ENCODE measurements at regions not wholly inside any gene's neighbourhood (a gene's known extent, or its start where the extent isn't known, plus 50 kb on each side); places are given as distances from the start of the nearest gene placed in this dataset.

DNA sequence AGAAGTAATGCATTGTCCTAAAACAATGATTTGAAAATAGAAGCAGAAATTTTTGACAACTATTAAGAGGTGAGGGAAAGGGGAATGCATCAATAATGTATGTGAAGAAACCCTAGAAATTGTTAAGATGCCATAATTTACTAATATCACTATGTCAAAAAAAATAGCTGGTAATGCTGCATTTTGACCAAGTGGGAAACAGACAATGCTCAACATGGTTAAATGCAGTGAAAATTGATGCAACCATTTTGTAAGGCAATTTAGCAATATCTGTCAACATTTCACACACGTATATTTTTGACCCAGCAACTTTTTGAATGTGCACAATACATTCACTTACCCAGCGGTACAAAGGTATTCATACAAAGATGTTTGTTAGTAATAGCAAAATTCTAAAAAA is 381.6 kb downstream of the CDH11 start:
- Histone ChIP-seq H3K9ac (ENCODE audit: low read length) (no peak overlapping the region), H3K4me1 (ENCODE audit: low read length) (no peaks in the 10 kb centered on the region), H3K4me3 (ENCODE audit: low read length) (no peak overlapping the region), H3K4me2 (ENCODE audit: low read depth, low read length, poor library complexity, severe bottlenecking) (no peak overlapping the region), H3K27me3 (ENCODE audit: low read length) (no peaks in the 10 kb centered on the region), H2AFZ (ENCODE audit: low read length) (no peak overlapping the region), H3K79me2 (ENCODE audit: low read length) (no peaks in the 10 kb centered on the region), H3K36me3 (ENCODE audit: insufficient read depth, low read length) (no peaks in the 10 kb centered on the region), H3K27ac (ENCODE audit: low read length) (no peak overlapping the region), H3K9me3 (ENCODE audit: low read length) (no peaks in the 10 kb centered on the region), H4K20me1 (ENCODE audit: insufficient read depth, low read depth, low read length) (no peaks in the 10 kb centered on the region), H3K9me2 (replicated peaks; ENCODE audit: insufficient read depth, low read length) (no peaks in the 10 kb centered on the region; the same call in 1 of the 2 replicates)
- no peak for DNase-seq

DNA sequence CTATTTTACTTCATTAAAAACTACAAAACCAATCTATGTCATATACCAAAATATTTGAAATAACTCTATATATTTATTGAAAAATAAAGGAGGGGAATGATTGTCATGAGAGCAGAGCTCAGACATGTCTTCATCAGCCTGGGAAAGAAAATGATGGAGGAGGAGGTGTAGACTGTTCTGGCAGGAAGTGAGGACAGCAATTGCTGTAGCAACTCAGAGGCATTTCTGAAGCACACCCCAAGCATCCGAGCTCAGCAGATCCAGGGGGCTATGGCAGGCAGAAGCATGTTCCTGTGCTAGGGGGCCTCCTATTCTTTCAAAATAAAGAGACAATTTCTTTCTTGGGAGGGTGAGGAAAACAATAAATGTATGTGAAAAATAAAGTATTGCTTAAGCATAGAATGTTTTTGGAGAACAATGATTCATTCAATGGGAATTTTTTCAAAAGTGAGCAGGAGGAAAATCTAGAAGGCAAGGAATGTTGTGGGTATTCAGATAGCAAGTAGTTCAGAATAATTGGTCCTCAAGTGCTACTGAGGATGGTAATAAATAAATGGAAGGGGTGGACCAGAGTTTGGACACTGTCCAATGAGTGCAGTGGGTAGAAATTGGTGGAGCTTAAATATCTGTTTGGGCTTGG is 383.4 kb downstream of the CDH11 start:
- Histone ChIP-seq H3K27ac (ENCODE audit: low read length) (no peak overlapping the region), H4K20me1 (ENCODE audit: insufficient read depth, low read depth, low read length) (no peaks in the 10 kb centered on the region), H3K4me2 (ENCODE audit: low read depth, low read length, poor library complexity, severe bottlenecking) (no peak overlapping the region), H3K36me3 (ENCODE audit: insufficient read depth, low read length) (no peaks in the 10 kb centered on the region), H3K9ac (ENCODE audit: low read length) (no peak overlapping the region), H2AFZ (ENCODE audit: low read length) (no peak overlapping the region), H3K4me3 (ENCODE audit: low read length) (no peak overlapping the region), H3K27me3 (ENCODE audit: low read length) (no peaks in the 10 kb centered on the region), H3K79me2 (ENCODE audit: low read length) (no peaks in the 10 kb centered on the region), H3K4me1 (ENCODE audit: low read length) (no peaks in the 10 kb centered on the region), H3K9me3 (ENCODE audit: low read length) (no peaks in the 10 kb centered on the region), H3K9me2 (replicated peaks; ENCODE audit: insufficient read depth, low read length) (no peaks in the 10 kb centered on the region)
- no peak for DNase-seq

DNA sequence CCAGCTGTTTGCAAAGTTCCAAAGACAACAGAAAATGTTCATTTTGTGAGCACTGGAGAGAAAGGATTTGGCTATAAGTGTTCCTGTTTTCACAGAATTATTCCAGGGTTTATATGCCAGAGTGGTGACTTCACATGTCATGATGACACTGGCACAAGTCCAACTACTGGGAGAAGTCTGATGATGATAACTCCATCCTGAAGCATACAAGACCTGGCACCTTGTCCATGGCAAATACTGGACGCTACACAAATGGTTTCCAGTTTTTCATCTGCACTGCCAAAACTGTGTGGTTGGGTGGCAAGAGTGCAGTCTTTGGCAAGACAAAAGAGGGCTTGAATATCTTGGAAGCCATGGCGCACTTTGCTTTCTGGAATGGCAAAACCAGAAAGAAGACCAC is 385.0 kb downstream of the CDH11 start:
- Histone ChIP-seq H3K79me2 (ENCODE audit: low read length) (no peaks in the 10 kb centered on the region), H3K4me3 (ENCODE audit: low read length) (no peak overlapping the region), H3K9me2 (replicated peaks; ENCODE audit: insufficient read depth, low read length) (no peaks in the 10 kb centered on the region), H2AFZ (ENCODE audit: low read length) (no peak overlapping the region), H3K36me3 (ENCODE audit: insufficient read depth, low read length) (no peaks in the 10 kb centered on the region), H3K27me3 (ENCODE audit: low read length) (no peaks in the 10 kb centered on the region), H3K9ac (ENCODE audit: low read length) (no peak overlapping the region), H3K27ac (ENCODE audit: low read length) (no peak overlapping the region), H3K4me2 (ENCODE audit: low read depth, low read length, poor library complexity, severe bottlenecking) (no peak overlapping the region), H3K4me1 (ENCODE audit: low read length) (no peaks in the 10 kb centered on the region), H3K9me3 (ENCODE audit: low read length) (no peaks in the 10 kb centered on the region), H4K20me1 (ENCODE audit: insufficient read depth, low read depth, low read length) (no peaks in the 10 kb centered on the region)
- DNase-seq, result no peak

DNA sequence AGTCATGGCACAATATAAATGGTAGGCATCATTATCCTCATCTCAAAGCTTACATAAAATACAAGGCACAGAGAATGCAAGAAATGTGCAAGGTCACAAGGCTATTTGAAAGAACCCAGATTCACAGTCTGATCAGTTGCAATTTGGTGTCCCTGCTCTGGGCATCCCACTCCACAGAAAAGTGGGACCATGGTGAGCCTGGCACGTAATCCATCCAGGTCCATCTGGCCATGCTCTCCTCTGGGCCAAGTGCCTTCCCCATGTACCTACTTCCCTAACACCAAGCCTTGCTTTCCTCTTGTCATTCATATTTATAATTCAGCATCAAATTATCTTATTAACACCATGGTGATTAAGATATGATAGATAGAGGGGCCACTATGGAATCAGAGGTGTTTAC is 390.0 kb downstream of the CDH11 start:
- H3K4me2 ChIP-seq (ENCODE audit: low read depth, low read length, poor library complexity, severe bottlenecking), result no peak overlapping the region

DNA sequence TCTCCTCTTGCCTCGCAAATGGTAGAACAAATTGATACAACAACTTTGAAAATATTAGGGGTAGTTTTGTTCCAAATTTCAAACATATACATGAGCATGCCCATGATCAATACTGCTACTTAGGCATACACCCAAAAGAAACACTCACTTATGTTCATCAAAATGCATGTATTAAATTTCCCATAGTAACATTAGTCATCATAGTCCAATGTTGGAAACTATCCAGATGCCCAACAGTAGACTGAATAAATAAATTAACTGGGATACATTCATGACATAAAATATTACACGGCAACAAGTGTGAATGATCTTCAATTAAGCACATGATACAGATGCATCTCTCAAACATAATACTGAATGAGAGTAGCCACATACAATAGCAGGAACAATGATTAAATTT is 391.6 kb downstream of the CDH11 start:
- no peak for DNase-seq
- no peaks in the 10 kb centered on the region for H4K20me1 ChIP-seq (ENCODE audit: insufficient read depth, low read depth, low read length)
- no peaks in the 10 kb centered on the region for H3K9me3 ChIP-seq (ENCODE audit: low read length)
- H3K27me3 ChIP-seq (ENCODE audit: low read length), result no peaks in the 10 kb centered on the region
- H3K9ac ChIP-seq (ENCODE audit: low read length), result no peak overlapping the region
- no peak overlapping the region for H3K4me3 ChIP-seq (ENCODE audit: low read length)
- H3K4me2 ChIP-seq (ENCODE audit: low read depth, low read length, poor library complexity, severe bottlenecking), result no peak overlapping the region
- H2AFZ ChIP-seq (ENCODE audit: low read length), result no peak overlapping the region
- H3K4me1 ChIP-seq (ENCODE audit: low read length), result no peaks in the 10 kb centered on the region
- no peak overlapping the region for H3K27ac ChIP-seq (ENCODE audit: low read length)
- no peaks in the 10 kb centered on the region for H3K79me2 ChIP-seq (ENCODE audit: low read length)
- no peaks in the 10 kb centered on the region for H3K36me3 ChIP-seq (ENCODE audit: insufficient read depth, low read length)
- no peaks in the 10 kb centered on the region for H3K9me2 ChIP-seq (replicated peaks; ENCODE audit: insufficient read depth, low read length)

More for the DNA sequence above, 390.0 kb downstream of the CDH11 start:
- Histone ChIP-seq H3K27ac (ENCODE audit: low read length) (no peak overlapping the region), H4K20me1 (ENCODE audit: insufficient read depth, low read depth, low read length) (no peaks in the 10 kb centered on the region), H3K79me2 (ENCODE audit: low read length) (no peaks in the 10 kb centered on the region), H3K9me2 (replicated peaks; ENCODE audit: insufficient read depth, low read length) (no peaks in the 10 kb centered on the region), H3K36me3 (ENCODE audit: insufficient read depth, low read length) (no peaks in the 10 kb centered on the region), H3K9me3 (ENCODE audit: low read length) (no peaks in the 10 kb centered on the region), H3K9ac (ENCODE audit: low read length) (no peak overlapping the region), H3K4me3 (ENCODE audit: low read length) (no peak overlapping the region), H3K4me1 (ENCODE audit: low read length) (no peaks in the 10 kb centered on the region), H3K27me3 (ENCODE audit: low read length) (no peaks in the 10 kb centered on the region), H2AFZ (ENCODE audit: low read length) (no peak overlapping the region)
- no peak for DNase-seq

DNA sequence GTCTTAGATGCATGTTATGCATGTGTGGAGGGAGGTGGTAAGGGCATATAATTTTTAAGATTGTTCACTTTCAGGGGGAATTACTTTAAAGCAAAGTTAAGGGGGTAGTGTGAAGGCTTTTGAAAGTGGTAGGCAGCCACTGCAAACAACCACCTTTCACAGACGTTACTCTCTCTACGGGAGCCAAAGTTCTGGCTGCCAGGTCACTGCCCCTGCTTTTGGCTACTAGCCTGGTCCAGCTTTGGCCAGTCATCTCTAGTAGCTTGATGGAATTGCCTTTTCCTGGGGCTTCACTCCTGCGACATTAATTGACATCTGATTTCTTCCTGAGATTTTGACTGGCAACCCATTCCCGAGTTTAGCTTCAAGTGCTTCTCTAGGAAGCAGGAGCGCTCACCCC is 397.5 kb downstream of the CDH11 start:
- H3K4me3 ChIP-seq (ENCODE audit: low read length), result no peak overlapping the region

DNA sequence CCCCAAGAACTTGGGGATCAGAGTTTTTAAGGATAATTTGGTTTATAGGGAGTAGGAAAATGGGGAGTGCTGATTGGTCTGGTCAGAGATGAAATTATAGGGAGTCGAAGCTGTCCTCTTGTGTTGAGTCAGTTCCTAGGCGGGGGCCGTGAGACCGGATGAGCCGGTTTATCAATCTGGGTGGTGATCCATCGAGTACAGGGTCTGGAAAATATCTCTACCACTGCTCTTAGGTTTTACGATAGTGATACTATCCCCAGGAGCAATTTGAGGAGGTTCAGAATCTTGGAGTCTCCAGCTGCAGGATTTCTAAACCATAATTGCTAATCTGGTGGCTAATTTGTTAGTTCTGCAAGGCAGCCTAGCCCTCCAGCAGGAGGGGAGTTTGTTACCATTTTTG is 403.4 kb downstream of the CDH11 start:
- Histone ChIP-seq H4K20me1 (ENCODE audit: insufficient read depth, low read depth, low read length) (no peaks in the 10 kb centered on the region), H3K9me2 (replicated peaks; ENCODE audit: insufficient read depth, low read length) (no peaks in the 10 kb centered on the region)
- no peak for DNase-seq

More for the DNA sequence above, 397.5 kb downstream of the CDH11 start:
- no peak overlapping the region for H2AFZ ChIP-seq (ENCODE audit: low read length)
- DNase-seq, result no peak
- H4K20me1 ChIP-seq (ENCODE audit: insufficient read depth, low read depth, low read length), result no peaks in the 10 kb centered on the region
- H3K27me3 ChIP-seq (ENCODE audit: low read length), result no peaks in the 10 kb centered on the region
- H3K9ac ChIP-seq (ENCODE audit: low read length), result no peak overlapping the region
- H3K9me3 ChIP-seq (ENCODE audit: low read length), result no peaks in the 10 kb centered on the region
- H3K9me2 ChIP-seq (replicated peaks; ENCODE audit: insufficient read depth, low read length), result no peaks in the 10 kb centered on the region
- H3K4me1 ChIP-seq (ENCODE audit: low read length), result no peaks in the 10 kb centered on the region
- no peaks in the 10 kb centered on the region for H3K79me2 ChIP-seq (ENCODE audit: low read length)
- H3K27ac ChIP-seq (ENCODE audit: low read length), result no peak overlapping the region
- H3K4me2 ChIP-seq (ENCODE audit: low read depth, low read length, poor library complexity, severe bottlenecking), result no peak overlapping the region
- H3K36me3 ChIP-seq (ENCODE audit: insufficient read depth, low read length), result no peaks in the 10 kb centered on the region

DNA sequence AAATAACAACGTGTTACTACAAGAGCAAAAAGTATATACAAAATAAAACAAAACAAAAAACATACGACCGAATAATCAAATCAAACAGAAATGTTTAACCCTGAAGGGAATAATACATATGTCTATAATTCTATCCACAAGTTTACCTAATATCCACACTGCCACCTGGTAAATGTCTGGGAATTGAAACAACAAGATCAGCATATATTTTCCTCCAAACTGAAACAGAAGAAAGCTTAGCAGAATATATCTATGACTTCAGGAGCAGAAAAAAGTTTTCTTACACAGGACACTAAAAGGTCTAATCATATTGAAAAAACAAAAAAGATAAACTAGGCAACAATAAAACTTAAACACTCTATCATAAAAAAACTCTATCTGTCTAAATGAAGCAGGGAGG is 404.0 kb downstream of the CDH11 start:
- Histone ChIP-seq H4K20me1 (ENCODE audit: insufficient read depth, low read depth, low read length) (no peaks in the 10 kb centered on the region), H3K4me1 (ENCODE audit: low read length) (no peaks in the 10 kb centered on the region), H3K9ac (ENCODE audit: low read length) (no peak overlapping the region), H3K36me3 (ENCODE audit: insufficient read depth, low read length) (no peaks in the 10 kb centered on the region), H3K79me2 (ENCODE audit: low read length) (no peaks in the 10 kb centered on the region), H3K9me3 (ENCODE audit: low read length) (no peaks in the 10 kb centered on the region), H3K27me3 (ENCODE audit: low read length) (0 out of 2 replicates have a peak, but pooled peaks cover 4% of the 10 kb centered on the region), H3K4me2 (ENCODE audit: low read depth, low read length, poor library complexity, severe bottlenecking) (no peak overlapping the region), H3K27ac (ENCODE audit: low read length) (no peak overlapping the region), H3K4me3 (ENCODE audit: low read length) (no peak overlapping the region), H2AFZ (ENCODE audit: low read length) (no peak overlapping the region), H3K9me2 (replicated peaks; ENCODE audit: insufficient read depth, low read length) (no peaks in the 10 kb centered on the region)
- DNase-seq, result no peak

More for the DNA sequence above, 403.4 kb downstream of the CDH11 start:
- H3K9me3 ChIP-seq (ENCODE audit: low read length), result no peaks in the 10 kb centered on the region
- H3K9ac ChIP-seq (ENCODE audit: low read length), result no peak overlapping the region
- H3K4me1 ChIP-seq (ENCODE audit: low read length), result no peaks in the 10 kb centered on the region
- H3K27ac ChIP-seq (ENCODE audit: low read length), result no peak overlapping the region
- 0 out of 2 replicates have a peak, but pooled peaks cover 4% of the 10 kb centered on the region for H3K27me3 ChIP-seq (ENCODE audit: low read length)
- H3K4me2 ChIP-seq (ENCODE audit: low read depth, low read length, poor library complexity, severe bottlenecking), result no peak overlapping the region
- no peak overlapping the region for H3K4me3 ChIP-seq (ENCODE audit: low read length)
- no peaks in the 10 kb centered on the region for H3K79me2 ChIP-seq (ENCODE audit: low read length)
- H2AFZ ChIP-seq (ENCODE audit: low read length), result no peak overlapping the region
- H3K36me3 ChIP-seq (ENCODE audit: insufficient read depth, low read length), result no peaks in the 10 kb centered on the region

All from Karpas-422 (cell line).